ENCODE measurements at regions not wholly inside any gene's neighbourhood (a gene's known extent, or its start where the extent isn't known, plus 50 kb on each side); places are given as distances from the start of the nearest gene placed in this dataset.

DNA sequence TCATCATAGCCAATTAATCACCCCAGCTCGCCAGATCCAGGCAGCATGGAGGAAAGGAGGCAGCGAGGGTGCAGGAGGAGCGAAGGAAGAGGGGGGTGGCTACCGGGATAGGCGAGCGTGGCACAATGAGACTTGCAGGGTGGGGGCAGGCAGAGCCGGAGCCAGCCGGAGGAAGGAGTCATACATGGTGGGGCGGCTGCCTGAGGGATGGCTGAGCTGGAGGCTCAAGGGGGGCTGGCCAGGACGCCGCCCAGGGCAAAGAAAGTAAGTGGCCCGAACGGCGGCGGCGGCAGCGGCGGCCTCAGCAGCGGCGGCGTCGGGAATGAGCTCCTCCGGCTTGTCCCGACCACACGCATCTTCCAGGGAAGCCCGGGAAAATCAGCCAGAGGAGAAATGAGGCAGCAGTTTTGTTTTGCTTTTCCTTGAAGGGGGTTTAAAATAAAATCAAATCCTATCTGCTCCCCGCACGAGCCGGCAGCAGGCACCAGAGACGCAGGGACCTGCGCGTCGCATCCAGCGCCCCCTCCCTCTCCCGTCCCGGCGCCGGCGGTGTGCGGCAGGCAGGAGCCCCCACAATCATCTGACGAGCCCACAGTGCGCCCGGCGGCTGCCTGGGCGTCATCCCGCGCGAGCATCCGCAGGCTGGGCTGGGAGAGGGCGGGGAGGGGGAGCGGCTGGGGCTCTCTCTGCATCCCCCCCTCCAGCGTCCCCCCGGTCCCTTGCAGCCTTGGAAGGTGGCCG lies 263.6 kb downstream of the CTTN start:
- DNase-seq: no peak

DNA sequence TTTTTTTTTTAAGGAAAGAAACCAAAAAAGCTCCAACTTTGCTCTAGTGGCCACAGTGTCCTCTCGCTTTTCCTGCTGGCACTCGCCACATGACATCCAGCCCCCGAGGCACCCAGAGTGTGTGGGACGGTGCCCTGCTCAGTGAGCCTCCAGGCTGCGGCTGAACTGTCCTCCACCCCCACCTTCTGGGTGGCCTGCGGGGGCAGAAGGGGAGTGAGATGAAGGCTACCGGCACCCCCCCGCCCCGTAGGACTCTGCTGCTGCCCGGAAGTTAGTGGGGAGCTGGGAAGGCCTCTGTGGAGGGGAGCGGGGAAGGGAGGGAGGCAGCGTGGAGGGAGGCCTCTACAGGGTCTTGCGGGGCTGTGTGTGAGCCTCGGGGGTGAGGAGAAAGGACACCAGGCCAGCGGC lies 264.4 kb downstream of the CTTN start:
- DNase-seq: no peak

DNA sequence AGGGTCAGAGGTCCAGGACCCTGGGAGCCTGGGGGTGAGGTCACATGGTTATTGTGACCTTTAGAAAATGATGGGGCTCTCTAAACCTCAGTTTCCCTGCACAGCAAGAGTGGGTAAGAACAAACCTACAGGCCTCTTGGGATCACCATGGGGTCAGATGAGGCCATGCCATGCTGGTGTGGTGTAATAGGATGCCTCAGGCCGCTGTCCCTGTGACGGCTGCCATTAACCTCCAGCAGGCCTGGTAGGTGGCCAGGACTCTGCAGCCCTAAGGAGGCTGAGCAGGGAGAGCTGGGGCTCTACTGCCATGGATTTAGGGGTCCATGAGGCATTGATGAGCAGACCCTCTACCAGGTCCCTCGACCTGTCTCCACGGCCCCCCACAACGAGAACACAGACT lies 265.5 kb downstream of the CTTN start:
- DNase-seq: no peak

DNA sequence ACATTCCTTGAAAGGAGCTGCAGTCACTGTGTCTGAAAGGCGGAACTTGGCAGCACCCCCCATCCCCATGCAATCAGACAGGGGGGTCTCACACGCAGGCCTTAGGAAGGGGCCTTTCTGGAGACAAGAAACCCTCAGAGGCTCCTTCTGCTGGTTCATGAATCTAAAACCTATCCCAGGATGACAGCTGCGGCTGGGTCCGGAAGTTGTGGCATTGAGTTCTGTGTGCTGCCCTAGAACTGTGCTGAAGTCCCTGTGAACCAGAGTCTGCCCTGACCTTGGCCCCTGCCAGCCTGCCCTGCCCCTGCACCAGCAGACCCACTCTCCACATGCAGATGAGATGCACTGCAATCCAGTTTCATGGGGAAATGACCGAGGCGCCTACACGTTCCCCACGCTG lies 268.0 kb downstream of the CTTN start:
- DNase-seq: no peak

DNA sequence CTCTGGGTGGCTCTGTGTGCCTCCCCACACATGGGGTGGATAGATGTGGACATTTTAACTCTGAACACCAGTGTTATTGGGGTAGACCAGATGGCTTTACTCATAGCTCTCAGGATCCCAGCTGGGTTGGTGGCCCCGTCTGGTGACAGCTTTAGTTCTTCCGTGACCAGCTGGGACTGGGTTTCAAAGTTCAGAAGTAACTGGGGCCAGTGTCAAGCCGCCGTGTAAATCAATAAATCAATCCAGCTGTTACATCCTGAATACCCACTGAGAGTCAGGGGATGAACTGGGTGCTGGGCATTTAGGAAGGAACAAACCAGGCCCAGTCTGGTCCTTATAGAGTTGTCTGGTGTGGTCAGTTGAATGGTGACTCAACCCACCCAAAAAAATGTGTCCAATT lies 269.4 kb downstream of the CTTN start:
- no peak for DNase-seq

DNA sequence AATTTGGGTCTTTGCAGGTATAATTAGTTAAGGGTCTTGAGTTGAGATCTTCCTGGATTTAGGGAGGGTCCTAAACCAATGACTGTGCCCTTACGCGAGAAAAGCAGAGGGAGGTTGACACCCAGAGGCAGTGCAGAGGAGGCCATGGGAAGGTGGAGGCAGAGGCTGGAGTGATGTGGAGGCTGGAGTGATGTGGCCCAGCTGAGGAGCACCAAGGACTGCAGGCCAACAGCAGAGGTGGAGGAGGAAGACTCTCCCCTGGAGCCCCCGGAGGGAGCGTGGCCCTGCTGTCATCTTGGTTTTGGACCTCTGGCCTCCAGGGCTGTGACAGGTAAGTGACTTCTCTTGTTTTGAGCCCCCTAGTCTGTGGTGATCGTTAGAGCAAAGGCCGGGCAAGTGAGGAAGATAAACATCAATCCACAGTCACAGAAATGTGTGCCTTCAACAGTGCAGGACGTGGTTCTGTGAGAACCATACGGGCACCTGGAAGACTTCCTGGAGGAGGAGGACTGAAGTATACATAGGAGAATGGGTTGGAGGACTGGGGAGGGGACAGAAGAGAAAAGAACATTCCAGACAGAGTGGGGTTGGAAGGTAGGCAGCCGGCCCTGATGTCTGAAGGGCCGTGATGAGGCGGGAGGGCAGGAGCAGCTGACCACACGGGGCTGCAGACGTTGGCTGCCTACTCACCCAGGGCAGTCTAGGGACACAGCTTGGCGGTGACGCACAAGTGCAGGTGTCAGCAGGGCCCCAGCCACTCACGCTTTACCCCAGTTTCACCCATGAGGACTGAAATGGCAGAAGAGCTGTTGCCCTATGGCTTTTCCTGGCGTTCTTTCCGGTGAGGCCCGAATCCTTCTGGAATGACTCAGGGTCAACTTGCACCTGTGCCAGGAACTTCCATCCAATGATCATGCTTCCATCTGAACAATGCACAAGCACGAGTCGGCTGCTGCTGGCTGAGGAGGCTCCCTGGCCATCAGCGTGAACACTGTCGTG lies 270.2 kb downstream of the CTTN start:
- no peak for DNase-seq

DNA sequence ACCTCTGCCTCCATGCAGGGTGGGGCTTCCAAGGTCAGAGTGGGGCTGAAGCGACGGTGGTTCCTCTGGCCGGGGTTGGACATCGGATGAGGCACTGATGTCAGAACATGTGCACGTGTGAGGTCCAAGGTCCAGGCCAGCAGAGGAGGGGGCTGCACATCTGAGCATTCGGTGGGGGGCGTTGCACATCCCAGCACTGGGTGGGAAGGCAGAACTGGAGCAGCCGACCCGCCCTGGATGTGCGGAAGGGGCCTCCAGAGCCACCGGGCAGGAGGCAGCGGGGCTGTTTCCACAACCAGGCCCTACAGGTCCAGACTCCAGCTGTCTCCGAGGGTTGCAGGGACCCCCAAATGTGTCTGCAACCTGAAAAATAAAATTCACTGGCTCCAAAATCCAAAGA lies 271.0 kb downstream of the CTTN start:
- no peak for DNase-seq

DNA sequence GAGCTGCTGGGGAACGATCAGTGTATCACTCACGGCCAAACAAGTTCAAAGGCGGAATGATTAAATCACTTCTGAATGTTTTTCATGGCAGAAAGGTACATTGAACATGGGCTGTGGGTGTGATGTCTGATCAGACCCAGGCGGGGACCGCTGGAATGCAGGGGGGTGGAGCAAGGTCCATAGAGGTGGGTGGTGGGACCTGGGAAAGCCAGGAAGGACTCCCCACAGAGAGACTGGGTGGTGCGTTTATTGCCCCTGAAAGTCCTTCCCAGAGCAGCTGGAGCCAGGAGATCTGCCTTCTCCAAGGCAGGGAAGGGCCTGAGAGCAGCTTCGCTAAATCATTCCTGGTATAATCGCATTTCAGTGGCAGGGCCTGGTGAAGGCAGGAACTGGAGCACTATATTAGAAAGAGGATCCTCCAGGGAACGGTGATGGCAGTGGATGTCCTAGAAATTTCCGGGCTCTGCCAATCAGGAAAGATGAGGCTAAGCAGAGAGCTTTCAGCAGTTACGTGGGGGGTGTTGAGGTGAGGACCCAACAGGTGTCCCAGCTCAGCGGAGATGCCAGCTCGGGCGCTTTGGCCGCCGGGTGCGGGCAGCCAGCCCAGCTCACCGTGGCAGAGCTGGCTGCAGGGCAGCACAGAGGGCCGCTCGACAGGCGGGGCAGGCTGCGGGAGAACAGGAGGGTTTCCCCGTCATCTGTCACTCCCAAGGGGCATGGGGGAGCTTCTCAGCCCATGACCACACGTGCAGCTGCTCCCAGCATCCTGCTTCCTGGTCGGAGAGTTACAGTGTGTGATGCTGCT lies 271.7 kb downstream of the CTTN start:
- no peak for DNase-seq

DNA sequence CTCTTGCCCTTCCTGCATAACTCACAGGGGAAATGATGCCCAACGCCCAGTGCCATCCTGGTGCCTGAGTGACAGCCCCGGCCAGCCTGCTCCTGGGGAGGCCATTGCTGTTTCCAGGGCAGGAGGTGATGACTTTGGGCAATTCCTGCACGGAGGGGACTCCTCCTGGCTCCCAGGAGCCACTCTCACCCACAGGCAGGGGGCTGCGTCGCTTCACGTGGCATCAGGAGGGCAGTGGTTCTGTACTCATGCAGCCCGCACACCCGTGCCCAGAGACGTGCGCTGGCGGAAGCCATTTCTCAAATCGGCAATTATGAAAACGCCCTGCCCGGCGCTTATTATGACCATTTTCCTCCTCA lies 272.3 kb downstream of the CTTN start:
- no peak for DNase-seq

DNA sequence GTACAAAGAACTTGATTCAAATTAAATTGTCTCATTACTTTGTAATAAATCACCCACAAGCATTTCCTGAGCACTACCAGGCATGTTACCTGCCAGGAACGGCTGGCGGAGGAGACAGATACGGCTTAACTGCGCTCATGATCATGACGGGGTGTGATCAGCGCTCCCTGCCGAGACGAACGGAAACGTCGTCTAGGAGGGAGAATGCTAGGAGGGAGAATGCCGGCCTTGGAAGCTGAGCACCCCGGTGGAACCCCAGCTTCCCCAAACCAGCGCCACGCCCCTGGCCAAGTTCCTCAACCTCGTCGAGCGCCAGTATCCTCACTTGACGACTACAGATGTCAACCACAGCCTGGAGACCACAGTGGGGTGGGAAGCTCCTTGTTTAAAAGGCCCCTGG lies 272.8 kb downstream of the CTTN start:
- DNase-seq: no peak

DNA sequence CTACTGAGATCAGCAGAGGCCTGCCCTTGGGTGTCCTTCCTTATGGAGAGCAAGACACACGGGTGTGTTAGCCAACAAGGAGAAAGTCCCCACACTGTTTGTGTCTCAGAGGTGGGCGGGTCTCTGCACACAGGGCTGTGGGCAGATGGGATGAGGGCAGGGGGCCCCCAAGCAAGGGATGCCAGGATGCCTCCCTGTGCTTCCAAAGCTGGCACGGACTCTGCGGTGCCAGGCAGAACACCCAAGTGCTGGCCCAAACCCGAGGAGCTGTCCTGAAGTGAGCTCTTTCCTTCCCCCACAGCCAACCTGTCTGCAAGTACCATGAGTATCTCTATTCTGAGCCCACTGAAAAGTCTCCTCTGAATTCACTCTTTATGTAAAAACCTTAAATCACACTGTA lies 273.3 kb downstream of the CTTN start:
- DNase-seq: no peak

DNA sequence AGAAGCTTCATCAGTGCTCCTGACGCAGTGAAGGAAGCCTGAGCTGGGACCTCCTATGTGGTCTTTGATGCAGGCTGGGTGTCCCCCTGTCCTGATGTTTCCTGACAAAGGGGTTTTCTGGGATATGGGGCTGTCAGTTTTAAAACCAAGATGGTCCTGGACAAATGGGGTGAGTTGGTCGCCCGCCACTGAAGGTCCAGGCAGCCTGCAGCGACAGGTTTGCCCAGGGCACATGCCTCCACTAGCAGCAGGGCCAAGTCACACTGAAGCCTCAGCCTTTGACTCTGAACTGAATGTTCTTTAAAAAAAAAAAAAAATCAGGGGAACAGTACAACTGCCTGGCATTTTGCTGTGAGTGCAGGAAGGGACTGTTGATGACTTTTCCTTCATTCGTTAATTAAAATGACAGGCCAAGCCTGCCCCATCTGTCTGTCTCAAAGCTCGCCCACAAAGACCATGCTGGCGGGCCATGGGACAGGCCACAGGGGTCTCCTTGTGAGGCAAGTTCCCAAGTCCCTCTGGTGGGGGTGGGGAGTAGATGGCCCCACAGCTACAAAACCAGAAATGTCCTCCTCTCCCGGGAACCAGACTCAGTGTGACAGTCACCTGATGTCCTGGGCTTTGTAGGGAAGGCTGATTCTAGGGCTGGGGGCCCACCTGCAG lies 274.8 kb downstream of the CTTN start:
- DNase-seq: no peak

DNA sequence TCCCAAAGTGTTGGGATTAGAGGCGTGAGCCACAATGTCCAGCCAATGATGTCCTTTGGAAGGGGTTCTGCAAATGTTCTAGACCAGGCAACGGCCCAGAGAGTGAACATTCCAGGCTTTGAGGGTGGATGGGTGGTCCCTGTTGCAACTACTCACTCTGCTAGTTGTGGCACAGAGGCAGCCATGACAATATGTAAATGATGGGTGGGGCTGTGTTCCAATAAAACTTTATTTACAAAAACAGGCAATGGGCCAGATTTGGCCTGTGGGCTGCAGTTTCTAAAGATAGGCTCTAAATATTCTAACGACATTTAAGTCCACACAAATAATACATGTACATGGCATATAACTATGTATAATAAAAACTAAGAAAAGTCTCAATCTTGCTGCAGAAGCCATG lies 276.3 kb downstream of the CTTN start:
- no peak for DNase-seq

DNA sequence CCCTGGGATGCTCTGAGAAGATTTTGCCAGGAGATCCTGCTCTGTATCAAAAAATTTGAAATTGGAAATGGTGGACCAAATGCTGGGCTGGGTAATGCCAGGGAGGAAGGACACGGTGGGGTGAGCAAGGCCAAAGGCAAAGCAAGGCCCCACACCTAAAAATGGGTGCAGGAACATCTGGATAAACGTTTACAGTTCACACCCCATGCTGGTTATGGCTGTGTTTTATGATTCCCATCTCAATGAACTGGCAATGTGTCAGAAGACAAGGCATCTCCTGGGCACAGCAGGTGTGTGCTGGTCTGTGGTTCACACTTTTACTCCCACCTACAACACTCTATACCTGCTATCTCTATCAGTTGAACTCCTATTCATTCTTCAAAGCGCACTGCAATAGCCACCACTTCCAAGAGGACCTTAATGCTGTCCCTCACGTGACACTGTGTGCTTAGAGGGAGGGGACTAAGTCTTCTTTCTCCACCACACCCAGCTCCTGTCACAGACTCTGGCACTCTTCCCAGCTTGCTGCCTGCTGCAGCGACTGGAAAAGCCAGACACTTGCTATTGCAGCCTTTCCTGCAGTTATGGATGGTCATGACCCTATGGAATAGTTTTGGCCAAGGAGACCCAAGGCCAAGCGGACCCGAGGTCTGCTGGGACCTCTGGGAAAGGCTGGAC lies 277.5 kb downstream of the CTTN start:
- no peak for DNase-seq

DNA sequence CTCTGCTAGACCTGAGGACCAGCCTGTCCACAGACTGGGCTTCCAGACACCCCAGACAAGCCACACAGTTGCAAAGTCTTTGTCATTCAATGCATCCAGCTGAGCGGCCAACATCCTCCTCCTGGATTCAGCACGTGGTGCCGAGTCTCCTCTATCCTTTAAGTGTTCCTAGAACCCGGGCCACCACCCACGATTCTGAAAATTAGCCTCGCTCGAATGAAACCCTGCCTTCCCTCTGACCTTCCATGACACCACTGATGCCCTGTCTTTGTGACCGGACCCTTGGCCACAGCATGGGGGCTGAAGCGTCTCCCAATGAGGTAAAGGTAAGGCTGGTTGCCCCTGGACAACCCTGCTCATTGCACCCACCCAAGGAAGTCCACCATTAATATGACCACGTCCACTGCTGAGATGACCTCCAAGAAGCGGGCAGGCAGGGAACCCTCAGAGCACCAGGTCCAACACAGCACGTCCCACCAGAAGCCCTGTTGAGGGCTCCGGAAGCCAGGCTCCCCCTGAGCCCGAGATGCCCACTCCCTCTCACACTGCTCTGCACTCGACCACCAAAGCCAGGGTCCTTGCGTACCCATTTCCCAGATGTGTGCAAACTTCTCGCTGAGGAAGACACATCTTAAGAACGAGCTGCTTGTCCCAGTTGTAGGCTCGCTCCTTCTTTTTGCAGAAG lies 279.0 kb downstream of the CTTN start:
- no peak for DNase-seq

DNA sequence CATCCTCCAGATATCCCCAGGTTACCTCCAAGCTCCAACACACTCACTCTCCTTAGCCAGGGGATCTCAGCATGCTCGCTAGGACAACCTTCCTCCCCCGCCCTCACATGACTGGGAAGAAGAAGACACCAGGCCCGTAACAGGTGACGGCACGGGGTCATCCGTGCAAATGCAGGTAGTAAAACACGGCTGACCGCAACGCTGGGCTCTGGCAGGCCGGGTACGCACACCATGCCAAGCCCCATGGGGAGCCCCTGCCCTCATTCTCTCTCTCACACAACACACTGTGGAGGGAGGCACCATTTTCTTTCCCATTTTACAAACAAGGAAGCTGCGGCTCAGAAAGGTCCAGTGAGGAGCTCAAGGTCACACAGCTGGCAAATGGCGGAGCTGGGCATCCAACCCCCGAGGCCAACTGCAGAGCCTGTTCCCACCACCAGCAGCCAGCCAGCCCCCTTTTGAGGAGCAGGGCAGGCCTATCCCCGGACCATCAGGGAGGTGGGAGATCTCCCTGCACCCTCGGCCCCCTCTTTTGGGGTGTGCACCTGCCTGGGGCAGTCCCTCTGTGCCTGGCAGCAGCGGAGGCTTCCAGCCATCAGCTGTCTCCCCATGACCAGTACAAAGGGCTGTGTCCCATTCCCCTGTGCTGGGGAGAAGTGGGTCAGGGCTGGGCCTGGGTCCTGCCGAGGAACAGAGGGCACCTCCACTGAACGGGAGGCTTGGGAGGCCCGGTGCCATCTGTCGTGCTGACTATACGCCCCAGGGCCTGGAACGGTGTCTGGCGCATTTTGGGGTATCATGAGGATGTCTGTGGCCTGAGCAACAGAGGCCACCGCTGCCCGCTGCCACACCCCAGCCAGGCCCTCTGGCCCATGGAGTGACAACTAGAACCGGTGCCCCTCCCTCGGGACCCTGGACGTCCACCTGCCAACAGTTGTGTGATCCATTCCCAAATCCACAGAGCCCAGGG lies 280.9 kb downstream of the CTTN start:
- DNase-seq: no peak

DNA sequence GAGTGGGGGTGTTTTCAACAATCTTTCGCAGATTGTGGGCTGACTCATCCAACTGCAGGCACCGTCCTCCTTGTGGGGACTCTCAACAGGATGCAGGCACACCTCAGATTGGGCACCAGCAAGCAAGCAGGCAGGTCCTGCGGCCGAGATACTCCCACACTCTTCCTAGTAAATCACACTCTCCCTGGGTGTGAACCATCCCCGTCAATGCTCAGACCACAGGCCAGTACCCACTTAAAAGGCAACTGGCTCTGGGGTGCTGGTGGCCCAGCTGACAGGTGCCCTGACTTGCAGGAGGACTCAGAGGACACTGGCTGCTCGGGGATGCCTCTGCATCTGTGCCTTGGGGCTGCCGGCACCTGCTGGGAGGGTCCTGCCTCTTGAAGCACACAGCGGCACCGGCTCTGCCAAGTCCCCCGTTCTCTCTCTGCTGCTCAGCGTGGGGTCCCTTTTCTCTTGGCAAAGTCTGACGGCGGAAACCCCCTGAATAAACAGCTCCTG lies 282.5 kb downstream of the CTTN start:
- no peak for DNase-seq

DNA sequence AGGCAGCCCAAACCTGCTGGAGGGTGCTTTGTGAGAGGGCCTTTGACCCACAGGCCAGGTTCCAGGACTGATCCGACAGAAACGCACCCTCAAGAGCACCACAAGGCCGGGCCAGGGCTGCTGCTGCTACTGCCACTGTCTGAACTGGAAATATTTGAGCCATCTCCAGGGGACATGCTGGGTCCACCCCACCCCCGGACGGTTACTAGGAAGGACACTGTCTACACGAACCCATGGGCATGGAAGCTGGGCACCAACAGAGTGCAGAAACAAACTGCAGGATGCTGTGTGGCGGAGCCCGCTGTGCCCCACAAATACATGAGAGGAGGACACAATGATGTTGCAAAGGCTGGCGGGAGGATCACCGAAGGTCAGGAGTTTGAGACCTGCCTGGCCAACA lies 283.7 kb downstream of the CTTN start:
- DNase-seq: no peak

DNA sequence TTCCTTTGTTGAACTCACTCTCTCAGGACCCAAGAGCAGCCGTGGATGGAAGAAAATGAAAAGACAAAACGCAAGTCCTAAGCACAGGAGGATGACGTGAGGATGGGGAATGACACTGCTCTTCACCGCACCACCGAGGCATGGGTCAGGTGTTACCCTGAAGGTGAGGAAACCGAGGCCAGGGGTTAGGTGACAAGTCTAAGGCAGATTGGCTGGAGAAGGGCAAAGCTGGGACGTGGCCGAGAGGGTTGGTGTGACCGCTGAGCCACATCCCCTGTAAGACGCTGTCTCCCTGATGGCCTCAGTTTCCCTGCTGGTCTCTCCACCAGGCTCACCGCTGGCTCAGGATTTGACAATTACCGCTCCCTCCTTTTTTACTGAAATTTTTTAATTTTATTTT lies 284.4 kb downstream of the CTTN start:
- no peak for DNase-seq

DNA sequence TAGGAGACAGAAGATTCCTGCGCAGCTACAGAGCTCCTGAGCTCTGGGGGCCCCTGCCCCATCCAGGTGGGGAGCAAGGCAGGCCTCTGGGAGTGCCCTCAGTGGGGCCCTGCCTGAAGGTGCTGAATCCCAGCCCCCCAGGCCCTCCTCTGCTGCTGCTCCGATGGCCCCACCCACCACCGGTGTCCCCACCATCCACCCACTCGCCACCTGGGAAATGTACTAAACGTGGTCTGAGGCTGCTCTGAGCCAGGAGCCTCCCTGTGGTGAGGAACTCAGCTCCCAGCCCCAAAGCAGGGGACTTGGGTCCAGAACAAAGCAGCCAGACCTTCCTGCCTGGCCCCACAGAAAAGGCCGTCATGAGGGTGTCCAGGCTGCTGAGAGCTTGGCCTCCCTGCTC lies 289.4 kb downstream of the CTTN start:
- no peak for DNase-seq
